Fibroblast of skin of scalp (primary cell): ENCODE measurements at regions not wholly inside any gene's neighbourhood (a gene's known extent, or its start where the extent isn't known, plus 50 kb on each side); places are given as distances from the start of the nearest gene placed in this dataset.
A peak's percentile ranks its signal among the peaks of the same experiment; 100 is the strongest.

Source experiments
- DNase-seq: peaks from one replicate; pipeline ENCODE4 v3.0.0-alpha.2; 2013

- peak; percentile 80 for DNase-seq
Measured at GRCh38 chr7:46859963-46860475, 721.9 kb downstream of the TNS3 start.

- DNase-seq: no peak
Measured at GRCh38 chr7:46855851-46856250, 726.1 kb downstream of the TNS3 start.

GRCh38 chr7:46854958-46855473 lies 726.9 kb downstream of the TNS3 start:
- DNase-seq: peak; percentile 94

GRCh38 chr7:46853451-46853850 lies 728.5 kb downstream of the TNS3 start:
- peak; percentile 55 for DNase-seq

- no peak for DNase-seq
Measured at GRCh38 chr7:46852795-46853194, 729.1 kb downstream of the TNS3 start.

GRCh38 chr7:46850563-46851330 lies 731.2 kb downstream of the TNS3 start:
- DNase-seq: peak; percentile 77

GRCh38 chr7:46848944-46849343 lies 733.0 kb downstream of the TNS3 start:
- DNase-seq: peak; percentile 81

- DNase-seq: no peak
Measured at GRCh38 chr7:46848311-46848710, 733.6 kb downstream of the TNS3 start.

GRCh38 chr7:46847126-46847525 lies 734.8 kb downstream of the TNS3 start:
- DNase-seq: peak; percentile 46

- DNase-seq: no peak
Measured at GRCh38 chr7:46844486-46844885, 737.4 kb downstream of the TNS3 start.

- no peak for DNase-seq
Measured at GRCh38 chr7:46841248-46841647, 740.7 kb downstream of the TNS3 start.

GRCh38 chr7:46839651-46840050 lies 742.3 kb downstream of the TNS3 start:
- peak; percentile 62 for DNase-seq

- no peak for DNase-seq
Measured at GRCh38 chr7:46838463-46838862, 743.4 kb downstream of the TNS3 start.

- DNase-seq: peak; percentile 62
Measured at GRCh38 chr7:46835556-46835955, 746.4 kb downstream of the TNS3 start.

GRCh38 chr7:46834921-46835320 lies 747.0 kb downstream of the TNS3 start:
- DNase-seq: no peak

- DNase-seq: no peak
Measured at GRCh38 chr7:46833197-46833596, 748.7 kb downstream of the TNS3 start.

GRCh38 chr7:46832136-46832535 lies 749.8 kb downstream of the TNS3 start:
- peak; percentile 29 for DNase-seq

- no peak for DNase-seq
Measured at GRCh38 chr7:46819819-46820218, 762.1 kb downstream of the TNS3 start.

GRCh38 chr7:46814516-46815250 lies 767.2 kb downstream of the TNS3 start:
- peak; percentile 25 for DNase-seq

- peak; percentile 67 for DNase-seq
Measured at GRCh38 chr7:46812101-46812675, 769.7 kb downstream of the TNS3 start.

GRCh38 chr7:46811529-46811928 lies 770.4 kb downstream of the TNS3 start:
- DNase-seq: peak; percentile 99

- peak; percentile 47 for DNase-seq
Measured at GRCh38 chr7:46810986-46811385, 770.9 kb downstream of the TNS3 start.

- no peak for DNase-seq
Measured at GRCh38 chr7:46809886-46810285, 772.0 kb downstream of the TNS3 start.
